ENCODE measurements at regions not wholly inside any gene's neighbourhood (a gene's known extent, or its start where the extent isn't known, plus 50 kb on each side); places are given as distances from the start of the nearest gene placed in this dataset.

GRCh38 chr2:10520154-10520553 is 72.0 kb upstream of the ODC1 start:
- DNase-seq = no peak

GRCh38 chr2:10519394-10519740 is 71.2 kb upstream of the ODC1 start:
- no peak for DNase-seq

- no peak for DNase-seq
Observed at GRCh38 chr2:10518470-10519393, 70.6 kb upstream of the ODC1 start.

GRCh38 chr2:10517351-10518043 is 69.4 kb upstream of the ODC1 start:
- no peak for DNase-seq

GRCh38 chr2:10515887-10516286 is 67.8 kb upstream of the ODC1 start:
- DNase-seq = no peak

- DNase-seq = peak; percentile 41
Observed at GRCh38 chr2:10514743-10515142, 66.6 kb upstream of the ODC1 start.

GRCh38 chr2:10514273-10514672 is 66.1 kb upstream of the ODC1 start:
- DNase-seq = no peak

GRCh38 chr2:10513201-10513600 is 65.1 kb upstream of the ODC1 start:
- DNase-seq = no peak

GRCh38 chr2:10508038-10508437 is 59.9 kb upstream of the ODC1 start:
- no peak for DNase-seq

- no peak for DNase-seq
Observed at GRCh38 chr2:10507106-10507505, 59.0 kb upstream of the ODC1 start.

- no peak for DNase-seq
Observed at GRCh38 chr2:10504994-10505820, 57.1 kb upstream of the ODC1 start.

- no peak for DNase-seq
Observed at GRCh38 chr2:10504370-10504993, 56.4 kb upstream of the ODC1 start.

- no peak for DNase-seq
Observed at GRCh38 chr2:10502803-10503107, 54.6 kb upstream of the ODC1 start.

- no peak for DNase-seq
Observed at GRCh38 chr2:10501980-10502802, 54.1 kb upstream of the ODC1 start.

- DNase-seq = no peak
Observed at GRCh38 chr2:10501451-10501961, 53.4 kb upstream of the ODC1 start.

GRCh38 chr2:10500601-10501361 is 52.7 kb upstream of the ODC1 start:
- DNase-seq = no peak

GRCh38 chr2:10499911-10500521 is 51.9 kb upstream of the ODC1 start:
- no peak for DNase-seq

GRCh38 chr2:10499275-10499907 is 51.3 kb upstream of the ODC1 start:
- DNase-seq = no peak

GRCh38 chr2:10498525-10499274 is 50.6 kb upstream of the ODC1 start:
- DNase-seq = no peak
